ENCODE measurements at regions not wholly inside any gene's neighbourhood (a gene's known extent, or its start where the extent isn't known, plus 50 kb on each side); places are given as distances from the start of the nearest gene placed in this dataset.
"Not testable (repeated sequence)": the region's sequence is repeated elsewhere in the genome, so short reads cannot be mapped to it uniquely, and the experiment has no call there.

DNA sequence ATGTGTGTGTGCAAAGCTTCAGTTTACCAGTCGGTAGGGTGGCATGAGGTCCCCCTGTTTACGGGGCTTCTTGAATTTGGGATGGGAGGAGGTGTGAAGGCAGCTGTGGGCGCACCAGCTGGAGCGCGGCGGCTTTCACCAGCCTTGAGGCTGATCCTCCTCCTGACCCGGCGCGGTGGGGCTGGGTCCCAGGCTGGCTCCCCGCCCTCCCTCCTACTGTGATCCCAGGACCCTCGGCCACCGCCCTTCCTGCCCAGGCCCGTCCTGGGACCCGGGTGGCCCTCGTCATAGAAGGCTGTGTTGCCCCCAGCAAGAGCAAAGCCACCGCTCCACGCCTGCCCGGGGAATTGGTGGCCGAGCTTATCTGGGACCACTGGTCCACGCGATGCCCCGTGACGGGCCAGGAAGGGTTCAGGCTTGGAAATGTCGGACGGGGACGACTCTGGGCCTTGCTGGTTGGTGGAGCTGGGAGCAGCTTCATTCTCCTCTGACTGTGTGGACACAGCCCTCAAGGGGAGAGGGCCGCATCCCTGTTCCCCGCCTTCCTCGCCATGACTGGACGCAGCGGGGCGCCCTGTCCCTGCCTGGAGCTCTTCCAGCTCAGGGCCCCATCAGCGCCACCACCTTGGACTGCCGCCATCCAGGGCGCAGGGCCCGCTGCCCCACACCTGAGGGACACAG, 271.1 kb upstream of the IRX1 start:
- no peak for DNase-seq (ENCODE audit: low read depth in 4 of 4, low spot score in 3 of 4)

DNA sequence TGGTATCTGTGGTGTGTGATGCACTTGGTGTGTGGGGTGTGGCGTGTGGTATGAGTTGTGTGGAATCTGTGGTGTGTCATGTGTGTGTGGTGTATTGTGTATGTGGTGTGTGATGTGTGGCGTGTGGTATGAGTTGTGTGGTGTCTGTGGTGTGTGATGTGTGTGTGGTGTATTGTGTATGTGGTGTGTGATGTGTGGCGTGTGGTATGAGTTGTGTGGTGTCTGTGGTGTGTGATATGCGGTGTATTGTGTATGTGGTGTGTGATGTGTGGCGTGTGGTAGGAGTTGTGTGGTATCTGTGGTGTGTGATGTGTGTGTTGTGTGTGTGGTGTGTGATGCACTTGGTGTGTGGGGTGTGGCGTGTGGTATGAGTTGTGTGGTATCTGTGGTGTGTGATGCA, 271.7 kb upstream of the IRX1 start:
- DNase-seq (ENCODE audit: low read depth in 4 of 4, low spot score in 3 of 4) = not testable (repeated sequence)

DNA sequence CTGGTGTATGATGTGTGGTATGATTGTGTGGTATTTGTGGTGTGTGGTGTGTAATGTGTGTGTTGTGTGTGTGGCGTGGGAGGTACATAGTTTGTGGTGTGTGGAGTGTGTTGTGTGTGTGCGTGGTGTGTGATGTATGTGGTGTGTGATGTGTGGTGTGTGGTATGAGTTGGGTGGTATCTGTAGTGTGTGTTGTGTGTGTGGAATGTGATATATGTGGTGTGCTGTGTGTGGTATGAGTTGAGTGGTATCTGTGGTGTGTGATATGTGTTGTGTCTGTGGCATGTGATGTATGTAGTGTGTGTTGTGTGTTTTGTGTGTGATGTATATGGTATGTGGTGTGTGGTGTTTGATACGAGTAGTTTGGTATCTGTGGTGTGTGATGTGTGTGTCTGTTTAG, 272.5 kb upstream of the IRX1 start:
- DNase-seq (ENCODE audit: low read depth in 4 of 4, low spot score in 3 of 4) = no peak

DNA sequence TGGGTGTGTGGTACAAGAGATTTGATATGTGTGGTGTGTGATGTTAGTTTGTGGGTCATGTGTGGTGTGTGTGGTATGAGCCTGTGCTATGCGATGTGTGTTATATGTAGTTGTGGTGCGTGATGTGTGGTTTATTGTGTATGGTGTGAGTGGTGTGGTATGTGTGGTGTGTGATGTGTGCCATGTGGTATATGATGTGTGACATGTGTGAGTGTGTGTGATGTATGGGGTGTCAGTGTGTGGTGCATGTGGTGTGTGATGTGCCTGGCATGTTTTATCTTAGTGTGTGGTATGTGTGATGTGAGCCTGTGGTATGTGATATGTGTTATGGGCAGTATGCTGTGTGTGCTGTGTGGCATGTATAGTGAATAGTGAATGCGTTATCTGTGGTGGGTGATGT, 273.0 kb upstream of the IRX1 start:
- DNase-seq (ENCODE audit: low read depth in 4 of 4, low spot score in 3 of 4) = no peak

DNA sequence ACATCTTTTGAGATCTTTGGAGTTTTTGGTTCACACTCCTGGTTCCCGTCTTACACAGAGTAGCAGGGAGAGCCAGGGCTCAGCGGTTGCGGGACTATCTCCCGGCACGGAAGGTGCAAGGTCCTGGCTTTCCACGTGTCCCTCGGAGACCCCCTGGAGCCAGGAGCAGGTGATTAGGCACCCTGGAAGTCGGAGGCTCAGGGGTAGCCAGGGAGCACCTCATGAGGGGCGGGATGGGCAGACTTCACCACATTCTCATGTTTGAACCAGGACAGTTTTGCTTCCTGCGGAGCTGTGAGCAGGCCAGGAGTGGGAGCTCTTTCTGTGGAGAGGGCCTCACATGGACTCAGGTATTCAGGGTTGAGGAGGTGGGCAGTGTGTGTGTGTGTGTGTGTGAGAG, 273.7 kb upstream of the IRX1 start:
- DNase-seq (ENCODE audit: low read depth in 4 of 4, low spot score in 3 of 4) = no peak

DNA sequence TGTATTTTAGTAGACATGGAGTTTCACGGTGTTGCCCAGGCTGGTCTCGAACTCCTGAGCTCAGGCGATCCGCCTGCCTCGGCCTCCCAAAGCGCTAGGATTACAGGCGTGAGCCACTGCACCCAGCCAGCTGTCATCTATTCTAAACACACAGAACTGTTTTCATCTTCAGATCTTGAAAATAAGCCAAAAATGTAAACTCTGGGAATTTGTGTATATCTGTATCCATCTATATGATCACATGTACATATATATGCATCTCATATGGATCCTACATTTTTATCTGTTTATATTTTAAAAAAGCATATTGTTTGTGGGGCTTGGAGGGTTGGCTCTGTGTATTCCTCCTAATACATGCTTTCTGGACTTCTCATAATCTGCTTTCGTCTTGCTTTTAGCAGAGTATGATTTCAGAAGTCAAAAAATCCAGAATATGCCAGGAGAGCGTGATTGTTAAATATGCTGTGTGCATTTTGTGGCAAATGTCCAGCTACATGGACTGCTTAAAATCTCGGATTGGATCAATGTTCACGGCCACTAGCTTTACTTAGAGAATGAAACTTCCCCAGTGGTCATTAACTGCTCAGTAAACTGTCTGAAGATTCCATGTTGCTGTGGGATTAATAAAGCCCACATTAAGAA, 274.4 kb upstream of the IRX1 start:
- DNase-seq (ENCODE audit: low read depth in 4 of 4, low spot score in 3 of 4) = no peak

DNA sequence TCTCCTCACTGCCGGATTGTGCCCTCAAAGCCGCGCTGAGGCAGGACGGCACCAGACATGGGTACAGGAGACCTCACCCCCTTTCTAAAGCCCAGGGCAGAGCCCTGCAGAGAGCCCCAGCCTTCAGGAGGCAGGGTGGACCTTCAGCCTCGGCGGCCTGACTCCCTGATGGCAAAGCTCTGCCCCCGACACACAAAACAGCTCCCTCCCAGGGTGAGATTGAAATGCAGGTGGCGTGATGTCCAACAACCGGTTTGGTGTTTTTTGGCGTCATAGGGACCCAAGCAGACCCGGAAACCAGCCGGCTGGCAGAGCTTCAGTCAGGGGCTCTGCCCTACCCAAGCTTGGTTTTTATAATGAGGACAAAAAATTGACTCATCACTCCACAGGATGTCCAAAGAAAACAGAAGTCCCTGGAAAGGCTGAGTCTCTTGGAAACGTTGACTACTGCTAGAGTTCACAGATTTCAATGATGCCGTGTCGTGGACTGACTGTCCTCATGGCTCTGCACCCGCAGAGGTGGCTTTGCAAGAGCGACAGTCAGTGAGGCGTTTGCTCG, 275.2 kb upstream of the IRX1 start:
- no peak for DNase-seq (ENCODE audit: low read depth in 4 of 4, low spot score in 3 of 4)

DNA sequence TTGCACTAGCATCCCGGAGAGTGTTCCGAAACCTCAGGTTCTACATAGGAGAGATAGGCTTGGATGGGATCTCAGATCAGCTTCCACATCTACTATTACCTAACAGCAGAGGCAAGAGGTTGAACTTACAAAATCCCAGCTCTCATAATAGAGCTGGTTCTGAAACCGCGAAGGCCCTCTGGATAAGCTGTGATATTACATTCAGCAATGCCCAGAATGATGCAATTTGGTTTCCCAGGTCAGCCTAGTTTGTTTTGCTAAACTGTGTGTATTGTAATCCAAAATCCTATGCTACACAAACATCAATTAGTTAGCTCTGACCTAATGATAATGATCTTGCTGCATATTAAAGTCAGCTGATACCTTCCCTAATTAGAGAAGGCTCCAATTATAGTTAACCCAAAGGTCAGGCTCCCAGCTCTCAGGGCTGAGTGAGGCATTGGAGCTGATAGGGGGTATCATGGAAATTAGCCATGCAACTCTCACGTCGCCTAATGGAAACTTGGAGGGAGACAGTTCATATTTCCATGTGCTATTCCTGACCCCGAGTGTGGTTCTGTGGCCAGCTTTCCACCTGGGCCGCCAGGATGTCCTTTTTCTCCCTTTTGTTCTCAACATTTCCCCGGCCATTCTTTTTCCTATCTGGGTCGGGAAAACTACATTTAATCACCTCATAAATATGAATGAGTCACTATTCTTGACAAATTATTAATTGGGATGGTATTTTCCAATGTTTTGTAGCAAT, 278.4 kb upstream of the IRX1 start:
- DNase-seq (ENCODE audit: low read depth in 4 of 4, low spot score in 3 of 4) = no peak

DNA sequence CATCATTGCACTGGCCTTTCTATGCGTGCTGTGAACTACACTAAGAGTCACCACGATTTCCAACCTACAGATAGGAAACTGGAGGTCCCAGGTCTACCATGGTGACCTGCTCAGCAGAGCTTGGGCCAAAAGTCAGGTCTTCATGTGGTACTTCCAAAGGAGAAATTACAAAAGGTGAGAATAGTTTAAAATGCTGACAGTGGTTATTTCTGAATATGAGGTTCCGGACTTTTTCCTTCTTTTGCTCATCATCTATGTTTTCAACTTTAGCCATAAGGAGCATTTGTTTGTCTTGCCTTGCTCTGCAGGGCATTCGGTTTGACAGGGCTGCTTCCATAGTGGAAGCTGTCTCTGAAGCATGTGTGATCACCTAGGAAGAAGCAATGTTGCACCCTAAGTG, 282.1 kb upstream of the IRX1 start:
- DNase-seq (ENCODE audit: low read depth in 4 of 4, low spot score in 3 of 4) = no peak

DNA sequence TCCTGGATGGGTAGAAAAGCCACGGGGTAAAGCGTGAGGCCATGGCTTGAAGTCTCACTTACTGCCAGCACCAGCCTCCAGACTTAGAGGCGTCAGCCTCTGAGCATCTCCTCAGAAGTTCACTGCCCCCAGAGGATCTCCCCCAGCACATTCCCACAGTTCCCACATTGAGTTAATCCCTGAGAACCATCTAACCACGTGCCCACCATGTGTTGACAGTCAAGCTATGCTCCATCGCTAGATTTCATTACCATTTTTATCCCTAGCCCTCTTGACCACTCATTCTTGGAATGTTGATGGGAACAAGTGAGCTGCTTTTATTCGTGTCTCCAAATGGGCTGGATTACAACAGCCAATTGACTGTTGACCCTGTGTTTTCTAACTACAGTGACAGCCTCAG, 283.3 kb upstream of the IRX1 start:
- no peak for DNase-seq (ENCODE audit: low read depth in 4 of 4, low spot score in 3 of 4)

DNA sequence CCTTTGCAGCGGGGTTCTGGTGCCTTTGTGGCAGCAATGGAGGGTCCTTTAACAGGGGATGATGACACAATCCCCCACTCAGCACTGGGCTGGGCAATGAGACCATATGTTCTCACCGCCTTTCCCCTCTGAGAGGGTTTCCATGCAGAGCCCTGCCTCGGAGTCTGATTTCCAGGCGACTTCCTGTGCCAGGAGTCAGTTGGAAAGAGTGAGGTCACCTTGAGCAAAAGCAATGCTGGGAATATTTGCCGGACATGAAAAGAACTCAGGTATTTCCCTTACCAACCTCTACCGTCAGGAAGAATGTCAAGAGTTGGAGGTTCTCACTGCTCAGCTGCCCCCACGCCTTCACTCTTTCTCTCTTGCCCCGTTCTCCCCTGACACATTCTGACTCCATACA, 284.2 kb upstream of the IRX1 start:
- no peak for DNase-seq (ENCODE audit: low read depth in 4 of 4, low spot score in 3 of 4)

DNA sequence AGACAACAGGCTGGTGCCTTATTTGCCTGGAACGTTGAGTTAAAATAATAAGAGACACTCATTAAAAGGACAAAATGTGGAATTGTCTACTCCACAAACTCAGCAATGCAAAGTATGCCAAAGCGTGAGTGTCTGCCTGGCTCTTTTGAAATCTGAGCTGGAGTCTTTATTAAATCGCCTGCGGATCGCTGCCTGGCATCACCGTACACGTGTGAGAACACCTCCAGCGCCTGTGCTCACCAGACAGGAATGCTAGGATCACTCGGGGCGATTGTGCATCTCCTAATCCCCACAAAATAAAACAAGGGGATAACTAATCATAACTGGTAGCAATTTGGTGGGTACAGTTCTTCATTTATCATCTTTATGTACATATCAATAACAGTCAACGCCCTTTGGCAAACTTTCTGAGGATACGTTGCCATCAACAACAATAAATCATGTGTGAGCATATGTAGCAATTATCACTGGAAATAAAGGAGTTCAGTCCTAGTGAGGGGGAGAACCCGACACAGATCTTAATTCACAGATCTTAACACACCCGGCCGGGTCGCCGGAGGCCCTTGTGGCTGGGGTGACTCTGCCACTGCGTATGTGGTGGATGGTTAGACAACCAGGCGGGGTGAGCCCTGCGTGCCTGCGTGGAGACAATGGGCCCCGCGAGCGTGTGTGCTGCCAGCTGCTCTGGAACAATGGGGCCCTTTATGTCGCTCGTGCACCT, 284.9 kb upstream of the IRX1 start:
- peak in 1 of 4 donors; percentile 60 for DNase-seq (ENCODE audit: low read depth in 4 of 4, low spot score in 3 of 4)

DNA sequence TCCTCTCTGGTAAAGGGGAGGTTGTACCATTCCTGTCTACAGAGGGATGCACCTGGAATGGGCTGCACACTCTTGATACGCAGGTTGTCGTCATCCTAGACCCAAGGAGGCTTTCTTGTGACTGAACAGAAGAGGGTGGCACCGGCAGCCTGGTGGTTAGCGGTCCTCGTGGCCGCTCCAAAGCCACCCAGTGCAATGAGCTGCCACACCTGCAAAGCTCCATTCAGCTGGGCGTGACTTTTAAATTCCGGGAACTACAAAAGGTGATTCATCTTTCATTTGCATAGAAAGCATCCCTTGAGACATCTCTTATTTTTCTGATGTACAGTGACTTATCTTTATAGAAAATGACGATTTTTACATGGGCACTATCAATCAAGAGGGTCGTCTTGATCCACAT, 286.1 kb upstream of the IRX1 start:
- DNase-seq (ENCODE audit: low read depth in 4 of 4, low spot score in 3 of 4) = no peak

DNA sequence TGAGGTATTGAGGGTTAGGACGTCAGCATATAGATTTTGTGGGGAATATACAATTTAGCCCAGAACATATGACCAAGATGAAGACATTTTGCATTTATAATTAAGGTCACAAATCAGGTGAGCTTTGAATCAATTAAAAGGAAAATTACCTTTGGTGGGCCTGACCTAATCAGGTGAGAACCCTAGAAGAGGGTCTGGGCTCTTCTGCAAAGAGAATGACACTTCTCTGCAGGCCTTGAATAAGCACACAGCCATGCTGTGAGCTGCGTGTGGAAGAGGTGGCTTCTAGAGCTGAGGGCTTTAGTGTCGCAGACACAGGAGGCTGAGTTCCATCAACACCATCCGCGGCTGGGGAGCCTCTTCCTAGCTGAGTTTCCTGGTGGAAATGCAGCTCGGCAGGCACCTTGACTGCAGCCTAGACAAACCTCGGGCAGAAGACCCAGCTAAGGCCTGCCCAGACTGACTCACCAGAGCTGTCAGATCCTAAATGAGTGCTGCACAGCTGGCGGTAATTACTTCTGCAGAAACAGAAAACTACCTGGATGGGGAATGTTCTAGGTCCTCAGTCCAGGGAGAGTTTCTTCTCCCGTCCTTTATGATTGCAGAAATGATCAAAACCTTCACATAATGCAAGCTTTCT, 287.5 kb upstream of the IRX1 start:
- no peak for DNase-seq (ENCODE audit: low read depth in 4 of 4, low spot score in 3 of 4)

DNA sequence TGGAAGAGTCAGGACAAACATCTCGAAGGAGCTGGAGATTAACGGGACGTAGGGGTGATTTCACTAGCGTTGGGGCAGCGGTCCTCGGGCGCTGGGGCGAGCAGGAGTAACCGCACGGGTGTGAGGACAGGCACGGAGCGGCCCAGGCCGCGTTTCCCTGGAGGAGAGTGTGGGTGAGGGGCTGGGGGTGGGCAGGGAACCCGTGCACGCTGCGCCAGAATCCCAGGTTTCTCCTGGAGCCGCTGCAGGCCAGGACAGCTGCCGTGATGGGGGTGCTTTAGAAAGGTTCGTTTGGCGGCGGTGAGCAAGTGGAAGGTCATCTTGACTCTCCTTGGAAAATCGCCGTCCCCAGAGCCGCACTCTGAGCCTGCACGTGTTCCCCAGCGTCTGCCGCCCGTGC, 290.2 kb upstream of the IRX1 start:
- no peak for DNase-seq (ENCODE audit: low read depth in 4 of 4, low spot score in 3 of 4)

DNA sequence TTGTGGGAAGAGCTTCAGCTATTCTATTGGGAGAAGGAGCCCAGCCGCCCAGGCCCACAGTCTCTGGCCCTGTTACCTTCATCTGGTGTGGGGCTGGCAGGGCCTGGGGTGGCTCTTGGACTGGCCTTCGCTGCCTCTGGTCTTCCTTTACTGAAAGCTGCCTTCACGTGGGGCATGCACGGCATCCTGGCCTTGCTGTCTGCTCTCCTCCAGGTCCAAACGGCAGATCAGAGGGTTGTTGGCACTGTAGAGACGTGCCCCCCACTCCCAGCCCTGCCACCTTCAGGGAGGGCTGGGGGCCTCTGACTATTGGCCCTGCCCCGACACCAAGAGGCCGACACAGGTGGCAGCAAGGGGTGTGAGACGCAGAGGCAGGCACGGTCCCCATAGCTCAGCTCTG, 291.3 kb upstream of the IRX1 start:
- no peak for DNase-seq (ENCODE audit: low read depth in 4 of 4, low spot score in 3 of 4)

DNA sequence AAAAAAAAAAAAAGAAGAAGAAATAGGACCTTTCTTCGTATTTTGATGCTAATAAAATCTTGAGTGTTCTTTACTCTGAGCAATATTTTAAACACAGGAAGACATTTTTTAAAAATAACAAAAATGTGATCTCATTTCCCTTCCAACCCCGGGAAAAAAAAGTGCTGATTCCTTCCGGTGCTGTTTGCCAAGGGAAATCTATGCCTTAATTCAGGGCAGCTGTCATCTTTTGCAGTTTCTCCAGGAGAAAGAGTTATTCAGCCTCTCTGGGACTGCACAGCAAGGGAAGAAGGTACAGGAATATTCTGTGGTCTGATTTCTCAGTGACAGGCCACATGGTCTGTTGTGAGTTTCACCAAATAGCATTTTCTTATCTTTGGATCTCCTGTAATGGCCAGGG, 291.9 kb upstream of the IRX1 start:
- DNase-seq (ENCODE audit: low read depth in 4 of 4, low spot score in 3 of 4) = no peak

DNA sequence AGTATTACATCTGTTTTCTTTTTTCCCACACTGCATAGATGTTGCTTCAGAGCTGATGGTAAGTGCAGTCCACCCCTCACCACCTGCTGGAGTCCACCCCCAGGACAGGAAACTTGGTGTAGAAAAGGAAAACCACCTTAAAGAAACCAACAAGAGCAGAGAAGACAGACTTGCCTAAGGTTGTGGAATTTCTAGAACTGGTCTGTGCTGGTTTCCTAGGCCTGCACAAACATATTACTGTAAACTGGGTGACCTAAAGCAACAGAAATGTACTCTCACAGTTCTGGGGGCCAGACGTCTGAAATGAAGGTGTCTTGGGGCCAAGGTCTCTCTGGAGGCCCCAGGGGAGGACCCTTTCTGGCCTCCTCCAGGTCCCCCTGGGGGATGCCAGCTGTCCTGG, 293.4 kb upstream of the IRX1 start:
- no peak for DNase-seq (ENCODE audit: low read depth in 4 of 4, low spot score in 3 of 4)

DNA sequence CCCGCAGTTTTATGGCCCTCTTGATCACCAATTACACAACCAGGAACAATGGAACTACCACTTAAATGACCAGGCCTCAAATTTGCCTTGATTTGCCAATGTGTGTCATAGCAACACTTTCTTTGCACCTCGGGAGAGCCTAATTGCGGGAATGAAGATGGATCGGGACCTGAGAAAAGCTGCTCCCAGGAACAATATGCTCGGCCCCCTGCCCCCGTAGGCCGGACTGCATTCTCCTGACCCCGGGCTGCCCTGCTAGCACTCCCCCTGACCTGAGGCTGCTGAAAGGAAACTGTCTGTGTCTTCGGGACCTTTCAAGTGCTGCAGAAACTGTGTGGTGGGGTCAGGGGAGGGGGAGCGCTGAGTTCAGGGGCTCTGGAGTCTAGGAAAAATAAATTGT, 294.3 kb upstream of the IRX1 start:
- DNase-seq (ENCODE audit: low read depth in 4 of 4, low spot score in 3 of 4) = no peak

DNA sequence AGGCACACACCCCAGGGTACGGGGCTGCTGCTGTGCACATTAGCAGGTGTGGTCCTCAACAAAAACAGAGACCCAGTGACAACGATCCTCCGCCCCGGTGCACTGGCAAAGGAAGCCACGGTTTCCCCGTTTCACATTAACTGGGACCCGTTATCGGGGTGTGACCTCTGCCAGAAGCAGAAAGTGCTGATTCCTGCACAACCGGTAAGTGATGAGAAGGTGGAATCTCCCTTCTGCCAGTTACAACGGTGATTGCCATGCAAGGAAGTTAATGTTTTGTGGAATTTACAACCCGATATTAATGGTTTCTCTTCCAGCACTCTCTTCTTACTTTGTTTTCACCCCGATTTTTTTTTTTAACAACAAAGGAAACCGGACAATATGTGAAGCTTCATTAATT, 294.9 kb upstream of the IRX1 start:
- no peak for DNase-seq (ENCODE audit: low read depth in 4 of 4, low spot score in 3 of 4)

DNA sequence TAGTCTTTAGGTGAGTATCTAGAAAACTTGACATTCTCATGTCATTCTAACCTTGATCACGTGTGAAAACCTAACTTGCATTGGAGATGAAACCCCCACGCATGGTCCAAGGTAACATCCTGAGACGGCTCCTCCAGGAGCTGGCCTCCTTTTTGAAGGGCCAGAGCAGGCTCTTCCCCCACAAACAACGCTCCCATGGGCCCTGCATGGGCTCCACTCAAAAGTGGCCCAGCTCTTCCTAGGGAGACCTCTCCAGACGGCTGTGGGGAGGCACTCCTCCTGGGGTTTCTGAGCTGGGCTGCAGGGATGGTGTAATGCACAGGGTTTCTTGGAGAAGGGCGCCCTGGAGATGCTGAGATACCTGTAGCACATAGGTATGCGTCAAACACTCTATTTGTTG, 296.2 kb upstream of the IRX1 start:
- DNase-seq (ENCODE audit: low read depth in 4 of 4, low spot score in 3 of 4) = no peak
